GM10248 (cell line): ENCODE measurements at regions not wholly inside any gene's neighbourhood (a gene's known extent, or its start where the extent isn't known, plus 50 kb on each side); places are given as distances from the start of the nearest gene placed in this dataset.

Source experiments
- CTCF ChIA-PET: fragments of 300-600 bp; sonication (Branson Sonifier 250); formaldehyde crosslinking; extraction: SDS; loops from one replicate; lab custom pipeline; 2021; ENCODE audit warnings: antibody characterized with exemption; lab: Yijun Ruan, JAX
- POLR2A ChIA-PET: fragments of 350-650 bp; sonication (Branson Sonifier 250); formaldehyde crosslinking; extraction: SDS; loops from one replicate; lab custom pipeline; 2020; ENCODE audit warnings: antibody characterized with exemption; lab: Yijun Ruan, JAX
- DNase-seq: peaks from one replicate; pipeline ENCODE4 v3.0.0; 2012; ENCODE audit errors: extremely low spot score
- CTCF ChIP-seq: IDR thresholded peaks from 2 replicates; pipeline ENCODE4 v1.5.1; 2012; ENCODE audit warnings: mild to moderate bottlenecking, low read depth; ENCODE audit errors: extremely low read depth, missing control alignments, control extremely low read depth

GRCh38 chr20:11379257-11380011, 538.3 kb upstream of the BTBD3 start:
- ChIA-PET CTCF (no interaction called here), POLR2A (no interaction called here)
- DNase-seq = no peak
- no peak for TF ChIP-seq CTCF

GRCh38 chr20:11380283-11380682, 537.4 kb upstream of the BTBD3 start:
- CTCF ChIA-PET = interaction anchor here (1.9 kb wide), 1 partner anchor 12 kb away, joined by 7 read pairs; no protein-coding TSS in a partner anchor
- no peak for DNase-seq
- POLR2A ChIA-PET = interaction anchor here (0.7 kb wide), 1 partner anchor 119 kb away, joined by 3 read pairs; no protein-coding TSS in a partner anchor

GRCh38 chr20:11387189-11387754, 530.4 kb upstream of the BTBD3 start:
- TF ChIP-seq CTCF = no peak
- ChIA-PET CTCF (no interaction called here), POLR2A (no interaction called here)
- DNase-seq = no peak

More at GRCh38 chr20:11380283-11380682, 537.4 kb upstream of the BTBD3 start:
- no peak for TF ChIP-seq CTCF

GRCh38 chr20:11389186-11389585, 528.5 kb upstream of the BTBD3 start:
- ChIA-PET CTCF (interaction anchor here (1.5 kb wide), 1 partner anchor 14 kb away, joined by 3 read pairs; no protein-coding TSS in a partner anchor), POLR2A (no interaction called here)
- no peak for DNase-seq
- TF ChIP-seq CTCF = no peak

GRCh38 chr20:11391591-11391990, 526.1 kb upstream of the BTBD3 start:
- DNase-seq = no peak
- ChIA-PET POLR2A (no interaction called here), CTCF (interaction anchor here (1.0 to 2.3 kb wide), 5 partner anchors 10 to 720 kb away, joined by 3 to 7 read pairs (median 4); no protein-coding TSS in a partner anchor)
- TF ChIP-seq CTCF = no peak

GRCh38 chr20:11394145-11394833, 523.4 kb upstream of the BTBD3 start:
- TF ChIP-seq CTCF = no peak
- no peak for DNase-seq
- POLR2A ChIA-PET = no interaction called here
- CTCF ChIA-PET = no interaction called here
